ENCODE measurements at regions not wholly inside any gene's neighbourhood (a gene's known extent, or its start where the extent isn't known, plus 50 kb on each side); places are given as distances from the start of the nearest gene placed in this dataset.

DNA sequence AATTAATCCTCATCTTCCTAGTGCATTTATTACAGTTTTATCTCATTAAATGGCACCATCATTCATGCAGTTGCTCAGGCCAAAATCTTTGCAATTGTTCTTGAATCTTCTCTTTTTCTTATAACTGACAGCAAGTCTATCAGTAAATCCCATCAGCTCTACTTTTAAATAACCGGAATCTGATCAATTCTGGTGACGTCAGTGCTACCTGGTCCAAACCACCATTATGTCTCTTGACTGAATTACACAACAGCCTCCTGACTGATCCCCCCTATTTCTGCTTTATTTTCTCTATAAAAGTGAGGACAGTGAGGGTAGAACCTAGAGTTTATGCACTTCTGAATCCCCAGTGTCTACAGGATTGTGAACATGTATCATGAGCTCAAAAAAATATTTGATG, 787.4 kb downstream of the AACS start:
- TF ChIP-seq, protein P1, sequence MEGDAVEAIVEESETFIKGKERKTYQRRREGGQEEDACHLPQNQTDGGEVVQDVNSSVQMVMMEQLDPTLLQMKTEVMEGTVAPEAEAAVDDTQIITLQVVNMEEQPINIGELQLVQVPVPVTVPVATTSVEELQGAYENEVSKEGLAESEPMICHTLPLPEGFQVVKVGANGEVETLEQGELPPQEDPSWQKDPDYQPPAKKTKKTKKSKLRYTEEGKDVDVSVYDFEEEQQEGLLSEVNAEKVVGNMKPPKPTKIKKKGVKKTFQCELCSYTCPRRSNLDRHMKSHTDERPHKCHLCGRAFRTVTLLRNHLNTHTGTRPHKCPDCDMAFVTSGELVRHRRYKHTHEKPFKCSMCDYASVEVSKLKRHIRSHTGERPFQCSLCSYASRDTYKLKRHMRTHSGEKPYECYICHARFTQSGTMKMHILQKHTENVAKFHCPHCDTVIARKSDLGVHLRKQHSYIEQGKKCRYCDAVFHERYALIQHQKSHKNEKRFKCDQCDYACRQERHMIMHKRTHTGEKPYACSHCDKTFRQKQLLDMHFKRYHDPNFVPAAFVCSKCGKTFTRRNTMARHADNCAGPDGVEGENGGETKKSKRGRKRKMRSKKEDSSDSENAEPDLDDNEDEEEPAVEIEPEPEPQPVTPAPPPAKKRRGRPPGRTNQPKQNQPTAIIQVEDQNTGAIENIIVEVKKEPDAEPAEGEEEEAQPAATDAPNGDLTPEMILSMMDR (IDR thresholded peaks at IDR 0.05; ENCODE audit: low read depth, low read length): no peak
- H3K27me3 ChIP-seq (ENCODE audit: control insufficient read depth, insufficient read depth, low read length): no peaks in the 10 kb centered on the region
- POLR2A ChIA-PET: no interaction called here
- H3K4me3 ChIP-seq (ENCODE audit: low read depth, low read length): no peak overlapping the region
- H3K9me3 ChIP-seq (ENCODE audit: control insufficient read depth, insufficient read depth, low read length): peaks cover 13% of the 10 kb centered on the region
- no peak overlapping the region for H3K27ac ChIP-seq (ENCODE audit: low read depth, low read length)
- CTCF ChIA-PET: no interaction called here
- DNase-seq (ENCODE audit: low read depth, low spot score): no peak

DNA sequence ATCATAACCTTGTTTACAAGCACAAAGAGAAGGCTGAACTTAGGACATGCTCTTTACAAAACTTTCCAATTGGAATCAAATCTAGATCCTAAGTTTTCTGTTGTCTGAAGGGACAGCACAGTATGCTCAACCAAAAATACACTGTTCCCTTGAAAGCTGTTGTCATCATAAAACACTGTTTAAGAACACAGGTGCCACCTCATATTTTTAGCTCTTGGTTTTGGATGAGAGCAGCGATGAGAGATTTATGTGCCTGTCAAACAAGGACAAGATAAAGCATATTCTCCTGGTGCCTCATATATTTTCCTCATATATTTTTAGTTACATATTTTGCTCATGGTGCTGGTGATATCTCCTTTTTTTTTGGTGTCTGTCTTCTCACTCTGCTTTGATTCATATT, 788.4 kb downstream of the AACS start:
- Histone ChIP-seq H3K27ac (ENCODE audit: low read depth, low read length) (no peak overlapping the region), H3K4me3 (ENCODE audit: low read depth, low read length) (no peak overlapping the region), H3K27me3 (ENCODE audit: control insufficient read depth, insufficient read depth, low read length) (no peaks in the 10 kb centered on the region), H3K9me3 (ENCODE audit: control insufficient read depth, insufficient read depth, low read length) (peaks cover 8% of the 10 kb centered on the region)
- TF ChIP-seq, protein P1 (IDR thresholded peaks at IDR 0.05; ENCODE audit: low read depth, low read length): no peak
- POLR2A ChIA-PET: no interaction called here
- no peak for DNase-seq (ENCODE audit: low read depth, low spot score)
- CTCF ChIA-PET: no interaction called here

GRCh38 chr12:125856366-125856765, 791.1 kb downstream of the AACS start:
- DNase-seq (ENCODE audit: low read depth, low spot score): no peak
- ChIA-PET POLR2A (no interaction called here), CTCF (no interaction called here)
- Histone ChIP-seq H3K27ac (ENCODE audit: low read depth, low read length) (no peak overlapping the region), H3K9me3 (ENCODE audit: control insufficient read depth, insufficient read depth, low read length) (peaks cover 17% of the 10 kb centered on the region), H3K4me3 (ENCODE audit: low read depth, low read length) (no peak overlapping the region), H3K27me3 (ENCODE audit: control insufficient read depth, insufficient read depth, low read length) (no peaks in the 10 kb centered on the region)
- TF ChIP-seq, protein P1 (IDR thresholded peaks at IDR 0.05; ENCODE audit: low read depth, low read length): no peak

- no peak overlapping the region for H3K27ac ChIP-seq (ENCODE audit: low read depth, low read length)
- no peaks in the 10 kb centered on the region for H3K27me3 ChIP-seq (ENCODE audit: control insufficient read depth, insufficient read depth, low read length)
- TF ChIP-seq, protein P1 (IDR thresholded peaks at IDR 0.05; ENCODE audit: low read depth, low read length): no peak
- no peak for DNase-seq (ENCODE audit: low read depth, low spot score)
- H3K4me3 ChIP-seq (ENCODE audit: low read depth, low read length): no peak overlapping the region
- POLR2A ChIA-PET: no interaction called here
- CTCF ChIA-PET: no interaction called here
- peaks cover 23% of the 10 kb centered on the region for H3K9me3 ChIP-seq (ENCODE audit: control insufficient read depth, insufficient read depth, low read length)
Observed at GRCh38 chr12:125856896-125857295, 791.7 kb downstream of the AACS start.

DNA sequence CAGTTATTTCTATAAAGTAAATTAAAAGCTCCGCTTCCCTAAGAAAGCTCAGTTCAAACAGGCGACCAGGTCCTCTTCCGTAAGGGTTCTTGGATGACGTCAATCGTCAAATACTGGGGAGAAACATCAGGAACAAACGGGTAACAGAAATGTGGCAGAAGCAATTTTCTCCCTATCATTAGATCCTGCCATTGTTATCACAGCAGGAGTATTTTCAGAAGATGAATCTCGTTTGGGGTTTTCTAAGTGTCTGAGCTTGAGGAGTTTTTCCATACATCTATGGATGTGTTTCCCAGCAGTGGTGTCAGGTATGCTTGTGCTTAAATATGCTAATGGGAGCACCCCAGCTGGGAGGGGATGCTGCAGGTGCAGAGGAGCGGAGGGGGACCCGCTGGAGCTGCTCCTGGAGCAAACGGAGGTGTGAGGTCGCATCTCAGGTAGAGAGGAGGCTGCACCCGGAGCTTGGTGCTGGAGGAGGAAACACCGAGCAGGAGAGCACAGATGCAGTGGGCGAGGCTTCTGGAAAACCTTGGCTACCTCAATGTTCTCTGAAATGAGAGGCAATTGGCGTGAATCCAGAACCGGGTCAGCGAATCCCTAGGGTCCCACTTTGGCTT, 795.5 kb downstream of the AACS start:
- ChIA-PET POLR2A (no interaction called here), CTCF (no interaction called here)
- TF ChIP-seq, protein P1 (IDR thresholded peaks at IDR 0.05; ENCODE audit: low read depth, low read length): no peak
- H3K27ac ChIP-seq (ENCODE audit: low read depth, low read length): no peak overlapping the region
- H3K4me3 ChIP-seq (ENCODE audit: low read depth, low read length): no peak overlapping the region
- no peaks in the 10 kb centered on the region for H3K27me3 ChIP-seq (ENCODE audit: control insufficient read depth, insufficient read depth, low read length)
- DNase-seq (ENCODE audit: low read depth, low spot score): no peak
- H3K9me3 ChIP-seq (ENCODE audit: control insufficient read depth, insufficient read depth, low read length): peaks cover 23% of the 10 kb centered on the region
